Brain microvascular endothelial cell (primary cell): ENCODE measurements at regions not wholly inside any gene's neighbourhood (a gene's known extent, or its start where the extent isn't known, plus 50 kb on each side); places are given as distances from the start of the nearest gene placed in this dataset.
A peak's percentile ranks its signal among the peaks of the same experiment; 100 is the strongest.

Experiments
- DNase-seq: peaks from one replicate; pipeline ENCODE4 v3.0.0-alpha.2; 2020
- H3K27ac ChIP-seq: fragments of 250-450 bp; sonication (Bioruptor Pico); 2 replicates; pipeline ENCODE4 v1.5.1; 2020; ENCODE audit warnings: mild to moderate bottlenecking, moderate library complexity
- H3K27me3 ChIP-seq: fragments of 250-450 bp; sonication (Bioruptor Pico); replicated peaks from 2 replicates; pipeline ENCODE4 v1.5.1; 2020; ENCODE audit warnings: mild to moderate bottlenecking
- H3K36me3 ChIP-seq: fragments of 250-450 bp; sonication (Bioruptor Pico); replicated peaks from 2 replicates; pipeline ENCODE4 v1.5.1; 2020; ENCODE audit warnings: mild to moderate bottlenecking
- H3K4me3 ChIP-seq: 2 replicates; pipeline ENCODE4 v1.5.1; 2011; ENCODE audit warnings: low read depth, mild to moderate bottlenecking, control low read depth, low read length, moderate library complexity
- CTCF ChIP-seq: IDR thresholded peaks from 2 replicates; pipeline ENCODE4 v1.5.1; 2011; ENCODE audit warnings: low read depth, mild to moderate bottlenecking, moderate library complexity, low read length, control low read depth, inconsistent platforms; ENCODE audit errors: missing control alignments
- in situ Hi-C: cut with HindIII; loops from 2 replicates; pipeline ENCODE4 v1.10.0; 2017; ENCODE audit warnings: low sequenced_read_pairs, low pct_ligation_motif_present

DNA sequence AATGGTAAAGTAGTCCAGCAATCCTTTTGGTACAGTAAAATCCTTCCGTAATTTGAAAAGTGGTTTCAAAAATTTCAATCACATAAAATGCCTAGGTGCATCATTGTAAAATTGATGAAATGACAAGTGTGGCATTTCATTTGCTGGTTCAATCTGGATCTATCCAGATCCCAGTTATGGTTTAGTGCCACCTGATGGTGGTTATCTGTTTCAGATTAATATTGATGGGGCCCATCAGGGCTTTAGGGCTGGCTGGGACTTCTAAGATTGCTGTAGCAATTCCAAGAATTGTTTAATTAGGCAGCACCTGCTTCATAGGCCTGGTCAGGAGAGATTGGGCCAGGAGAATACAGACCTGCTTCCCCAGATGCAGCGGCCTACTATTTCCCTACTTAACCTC, 55.5 kb upstream of the PIK3C3 start:
- peak; percentile 32 for TF ChIP-seq CTCF
- in situ Hi-C loops: no loop called here

DNA sequence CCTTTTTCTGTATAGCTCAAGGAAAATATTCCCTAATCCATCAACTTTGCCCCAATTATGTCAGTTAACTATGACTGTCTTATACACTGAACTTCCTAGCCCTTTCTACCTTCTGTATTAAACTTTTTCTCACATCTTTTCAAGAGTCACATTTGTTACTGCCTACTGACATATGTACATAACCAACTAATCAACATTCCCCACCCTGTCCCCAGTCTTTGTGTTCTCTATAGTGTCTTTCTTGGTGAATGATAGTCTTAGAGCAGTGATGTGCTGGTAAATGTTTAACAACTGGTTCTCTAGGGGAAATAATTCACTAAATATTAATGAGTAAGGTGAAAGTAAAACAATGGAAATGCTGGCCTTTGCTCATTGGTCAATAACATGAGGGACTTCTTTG, 61.6 kb upstream of the PIK3C3 start:
- TF ChIP-seq CTCF: no peak
- Histone ChIP-seq H3K36me3 (no peaks in the 10 kb centered on the region), H3K27me3 (no peaks in the 10 kb centered on the region), H3K4me3 (no peak overlapping the region), H3K27ac (no peak overlapping the region)
- in situ Hi-C loops: no loop called here
- DNase-seq: no peak

More for the DNA sequence above, 55.5 kb upstream of the PIK3C3 start:
- DNase-seq: no peak
- Histone ChIP-seq H3K27ac (no peak overlapping the region), H3K27me3 (no peaks in the 10 kb centered on the region), H3K4me3 (no peak overlapping the region), H3K36me3 (no peaks in the 10 kb centered on the region)

GRCh38 chr18:41887100-41887499, 67.9 kb upstream of the PIK3C3 start:
- no peak for DNase-seq
- in situ Hi-C loops: no loop called here
- Histone ChIP-seq H3K27me3 (no peaks in the 10 kb centered on the region), H3K36me3 (no peaks in the 10 kb centered on the region), H3K4me3 (no peak overlapping the region), H3K27ac (no peak overlapping the region)
- no peak for TF ChIP-seq CTCF

DNA sequence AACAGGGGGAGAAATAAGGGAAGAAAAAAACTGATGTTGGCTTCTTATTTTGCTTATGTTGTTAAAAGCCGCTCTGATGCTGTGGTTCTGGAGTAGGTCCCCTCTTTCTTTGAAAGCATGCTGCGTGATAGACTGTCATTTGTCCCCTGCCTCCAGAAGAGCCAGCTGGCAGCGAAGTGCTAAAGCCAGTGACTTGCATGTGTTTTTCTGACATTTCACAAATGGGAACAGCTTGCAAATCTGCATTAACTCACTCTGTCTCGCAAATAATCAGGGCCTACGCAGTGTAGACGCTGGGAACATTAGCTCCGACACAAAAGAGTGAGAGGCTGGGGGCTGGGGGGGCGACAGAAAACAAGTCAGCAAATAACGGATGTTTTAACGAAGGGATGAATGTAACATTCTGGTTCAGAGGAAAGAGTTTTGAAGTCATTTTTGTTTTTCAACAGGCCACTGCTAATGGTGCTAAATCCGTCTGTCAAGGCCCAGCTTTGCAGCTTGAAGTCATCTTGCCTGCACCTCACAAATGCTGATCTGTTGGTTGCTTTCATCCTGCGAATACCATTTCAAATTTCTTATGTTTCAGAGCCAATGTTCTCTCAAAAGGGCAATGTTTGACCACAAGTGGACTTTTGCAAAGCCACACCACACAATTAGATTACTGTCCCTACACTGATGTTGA, 68.8 kb upstream of the PIK3C3 start:
- Histone ChIP-seq H3K4me3 (no peak overlapping the region), H3K27me3 (no peaks in the 10 kb centered on the region), H3K27ac (no peak overlapping the region), H3K36me3 (no peaks in the 10 kb centered on the region)
- no peak for TF ChIP-seq CTCF
- no peak for DNase-seq
- in situ Hi-C loops: no loop called here

- peak; percentile 59 for DNase-seq
- no peak for TF ChIP-seq CTCF
- no peak overlapping the region for H3K27ac ChIP-seq
- H3K27me3 ChIP-seq: no peaks in the 10 kb centered on the region
- no peak overlapping the region for H3K4me3 ChIP-seq
- in situ Hi-C loops: no loop called here
- no peaks in the 10 kb centered on the region for H3K36me3 ChIP-seq
Measured at GRCh38 chr18:41881285-41881684, 73.7 kb upstream of the PIK3C3 start.

DNA sequence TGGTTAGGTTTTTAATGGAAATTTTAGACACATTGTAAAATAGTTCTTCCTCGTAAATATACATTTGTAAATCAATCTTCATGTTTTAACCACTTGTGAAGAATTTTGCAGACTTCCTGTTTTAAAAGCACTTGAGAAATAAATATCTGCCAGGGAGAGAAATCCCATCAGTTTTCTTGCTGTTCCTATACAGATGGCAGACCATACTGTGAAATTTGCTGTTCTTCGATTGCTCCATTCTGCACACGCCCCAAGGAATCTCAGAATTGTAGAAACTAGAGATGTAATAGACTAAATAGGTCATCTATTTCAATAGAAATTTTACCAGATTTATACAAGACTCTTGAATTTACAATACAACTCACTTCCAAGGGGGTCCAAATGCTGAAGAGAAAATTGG, 75.8 kb upstream of the PIK3C3 start:
- no peak overlapping the region for H3K4me3 ChIP-seq
- H3K27ac ChIP-seq: no peak overlapping the region
- DNase-seq: no peak
- no peak for TF ChIP-seq CTCF
- in situ Hi-C loops: no loop called here
- no peaks in the 10 kb centered on the region for H3K36me3 ChIP-seq
- H3K27me3 ChIP-seq: no peaks in the 10 kb centered on the region
